HepG2 (cell line): ENCODE measurements at regions not wholly inside any gene's neighbourhood (a gene's known extent, or its start where the extent isn't known, plus 50 kb on each side); places are given as distances from the start of the nearest gene placed in this dataset.

ENCODE experiments used
- CEBPB ChIP-seq: IDR thresholded peaks from 2 replicates; pipeline ENCODE4 v1.6.1; 2011; ENCODE audit warnings: low read depth, low read length, improper control_type of control experiment, borderline replicate concordance
- HDAC1 ChIP-seq: sonication (generic); formaldehyde crosslinking; IDR thresholded peaks from 2 replicates; pipeline ENCODE4 v1.5.1; 2020; ENCODE audit warnings: mild to moderate bottlenecking, missing genetic modification reagents
- HOXA5 ChIP-seq: sonication (generic); formaldehyde crosslinking; IDR thresholded peaks from 2 replicates; pipeline ENCODE4 v1.4.0; 2020; ENCODE audit warnings: missing genetic modification reagents
- NCOA2 ChIP-seq: sonication (generic); formaldehyde crosslinking; IDR thresholded peaks from 2 replicates; pipeline ENCODE4 v1.8.0; 2022; ENCODE audit warnings: inconsistent platforms
- NPAS2 ChIP-seq: sonication (generic); formaldehyde crosslinking; IDR thresholded peaks from 2 replicates; pipeline ENCODE4 v1.8.0; 2022; ENCODE audit warnings: mild to moderate bottlenecking, missing genetic modification reagents, borderline replicate concordance
- NR2C2 ChIP-seq: sonication (generic); formaldehyde crosslinking; IDR thresholded peaks from 2 replicates; pipeline ENCODE4 v1.4.0; 2020; ENCODE audit warnings: missing genetic modification reagents, mild to moderate bottlenecking, moderate library complexity, borderline replicate concordance
- SAP130 ChIP-seq: IDR thresholded peaks from 2 replicates; pipeline ENCODE4 v1.6.1; 2016; ENCODE audit warnings: low read depth
- SOX13 ChIP-seq, 3 experiments: fragments of 450-650 bp in 1 of 3; sonication (generic) in 1 of 3; formaldehyde crosslinking in 1 of 3; IDR thresholded peaks in 2 of 3; conservative IDR thresholded peaks in 1 of 3; 2 replicates each; pipeline versions ENCODE4 v1.5.0 to v1.6.1; 2016 to 2020; ENCODE audit warnings: antibody characterized with exemption in 1 of 3, mild to moderate bottlenecking in 1 of 3, missing compliant biosample characterization in 1 of 3, missing genetic modification reagents in 1 of 3, moderate library complexity in 1 of 3
- SP5 ChIP-seq: IDR thresholded peaks from 2 replicates; pipeline ENCODE4 v1.6.1; 2016; ENCODE audit warnings: low read depth, borderline replicate concordance
- SSRP1 ChIP-seq: IDR thresholded peaks from 2 replicates; pipeline ENCODE4 v1.6.1; 2016; ENCODE audit warnings: control low read depth
- STAT5B ChIP-seq: sonication (generic); formaldehyde crosslinking; IDR thresholded peaks from 2 replicates; pipeline ENCODE4 v1.4.0; 2020; ENCODE audit warnings: missing genetic modification reagents
- TAF1 ChIP-seq: sonication (generic); formaldehyde crosslinking; IDR thresholded peaks from 2 replicates; pipeline ENCODE4 v1.4.0; 2020; ENCODE audit warnings: missing genetic modification reagents
- TEAD3 ChIP-seq: optimal IDR thresholded peaks from 2 replicates; pipeline ENCODE3; 2016; ENCODE audit warnings: borderline replicate concordance
- UBTF ChIP-seq: sonication (generic); formaldehyde crosslinking; IDR thresholded peaks from 2 replicates; pipeline ENCODE4 v1.4.0; 2020; ENCODE audit warnings: mild to moderate bottlenecking, missing genetic modification reagents
- ZBTB25 ChIP-seq: IDR thresholded peaks from 2 replicates; pipeline ENCODE4 v1.6.1; 2018; ENCODE audit warnings: missing genetic modification reagents
- ZNF335 ChIP-seq: sonication (generic); formaldehyde crosslinking; IDR thresholded peaks from 2 replicates; pipeline ENCODE4 v1.4.0; 2020; ENCODE audit warnings: missing genetic modification reagents
- ZNF572 ChIP-seq: sonication (generic); formaldehyde crosslinking; IDR thresholded peaks from 2 replicates; pipeline ENCODE4 v1.5.1; 2020; ENCODE audit warnings: mild to moderate bottlenecking, missing genetic modification reagents
- ZNF816 ChIP-seq: sonication (generic); formaldehyde crosslinking; IDR thresholded peaks from 2 replicates; pipeline ENCODE4 v1.8.0; 2022; ENCODE audit warnings: missing genetic modification reagents, mild to moderate bottlenecking, borderline replicate concordance
- ZSCAN9 ChIP-seq: IDR thresholded peaks from 2 replicates; pipeline ENCODE4 v1.6.1; 2016; ENCODE audit warnings: borderline replicate concordance
- TF ChIP-seq, protein P1 (sequence below): sonication (generic); formaldehyde crosslinking; IDR thresholded peaks from 2 replicates; pipeline ENCODE4 v1.4.0; 2020; ENCODE audit warnings: missing genetic modification reagents
- TF ChIP-seq, protein P2 (sequence below): sonication (generic); formaldehyde crosslinking; IDR thresholded peaks from 2 replicates; pipeline ENCODE4 v1.4.0; 2020; ENCODE audit warnings: missing genetic modification reagents, mild to moderate bottlenecking, borderline replicate concordance

GRCh38 chr2:106030287-106031268 lies 163.5 kb downstream of the UXS1 start (continued):
- TF ChIP-seq UBTF (CRISPR knock-in tag): peak; percentile 46
- TF ChIP-seq NPAS2 (CRISPR knock-in tag): no peak
- TF ChIP-seq, protein P1, sequence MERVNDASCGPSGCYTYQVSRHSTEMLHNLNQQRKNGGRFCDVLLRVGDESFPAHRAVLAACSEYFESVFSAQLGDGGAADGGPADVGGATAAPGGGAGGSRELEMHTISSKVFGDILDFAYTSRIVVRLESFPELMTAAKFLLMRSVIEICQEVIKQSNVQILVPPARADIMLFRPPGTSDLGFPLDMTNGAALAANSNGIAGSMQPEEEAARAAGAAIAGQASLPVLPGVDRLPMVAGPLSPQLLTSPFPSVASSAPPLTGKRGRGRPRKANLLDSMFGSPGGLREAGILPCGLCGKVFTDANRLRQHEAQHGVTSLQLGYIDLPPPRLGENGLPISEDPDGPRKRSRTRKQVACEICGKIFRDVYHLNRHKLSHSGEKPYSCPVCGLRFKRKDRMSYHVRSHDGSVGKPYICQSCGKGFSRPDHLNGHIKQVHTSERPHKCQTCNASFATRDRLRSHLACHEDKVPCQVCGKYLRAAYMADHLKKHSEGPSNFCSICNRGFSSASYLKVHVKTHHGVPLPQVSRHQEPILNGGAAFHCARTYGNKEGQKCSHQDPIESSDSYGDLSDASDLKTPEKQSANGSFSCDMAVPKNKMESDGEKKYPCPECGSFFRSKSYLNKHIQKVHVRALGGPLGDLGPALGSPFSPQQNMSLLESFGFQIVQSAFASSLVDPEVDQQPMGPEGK (CRISPR knock-in tag): peak; percentile 93
- TF ChIP-seq SOX13 (IDR thresholded peaks at IDR 0.05): peak; percentile 74; the same call in 1 of the 2 replicates
- peak in 1 of 2 experiments; percentile 92; a peak in 2 of 4 replicates for TF ChIP-seq SOX13 (CRISPR knock-in tag; conservative IDR thresholded peaks at IDR 0.05 in 1 of 2, IDR thresholded peaks at IDR 0.05 in 1 of 2)
- 0 out of 2 replicates have a peak, but pooled peaks have one; percentile 46 for TF ChIP-seq ZNF572
- TF ChIP-seq CEBPB: peak; percentile 100
- TF ChIP-seq ZNF335 (CRISPR knock-in tag): 0 out of 2 replicates have a peak, but pooled peaks have one; percentile 59
- TF ChIP-seq HDAC1 (CRISPR knock-in tag): peak; percentile 93
- TF ChIP-seq NCOA2 (CRISPR knock-in tag): peak; percentile 88
- TF ChIP-seq ZNF816: peak; percentile 96
- peak; percentile 74; the same call in 1 of the 2 replicates for TF ChIP-seq ZSCAN9 (CRISPR knock-in tag)
- peak; percentile 79; the same call in 1 of the 2 replicates for TF ChIP-seq SSRP1 (CRISPR knock-in tag)
- peak; percentile 89 for TF ChIP-seq SP5 (CRISPR knock-in tag)
- TF ChIP-seq NR2C2: peak; percentile 87; the same call in 1 of the 2 replicates
- TF ChIP-seq TAF1 (CRISPR knock-in tag): no peak
- TF ChIP-seq STAT5B: 0 out of 2 replicates have a peak, but pooled peaks have one; percentile 33
- peak; percentile 91 for TF ChIP-seq TEAD3
- peak; percentile 73 for TF ChIP-seq SAP130
- TF ChIP-seq ZBTB25 (CRISPR knock-in tag): peak; percentile 82
- TF ChIP-seq, protein P2, sequence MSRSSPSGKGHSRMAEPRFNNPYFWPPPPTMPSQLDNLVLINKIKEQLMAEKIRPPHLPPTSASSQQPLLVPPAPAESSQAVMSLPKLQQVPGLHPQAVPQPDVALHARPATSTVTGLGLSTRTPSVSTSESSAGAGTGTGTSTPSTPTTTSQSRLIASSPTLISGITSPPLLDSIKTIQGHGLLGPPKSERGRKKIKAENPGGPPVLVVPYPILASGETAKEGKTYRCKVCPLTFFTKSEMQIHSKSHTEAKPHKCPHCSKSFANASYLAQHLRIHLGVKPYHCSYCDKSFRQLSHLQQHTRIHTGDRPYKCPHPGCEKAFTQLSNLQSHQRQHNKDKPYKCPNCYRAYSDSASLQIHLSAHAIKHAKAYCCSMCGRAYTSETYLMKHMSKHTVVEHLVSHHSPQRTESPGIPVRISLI (CRISPR knock-in tag): peak; percentile 57; the same call in 1 of the 2 replicates
- peak; percentile 95 for TF ChIP-seq HOXA5 (CRISPR knock-in tag)
